ENCODE measurements at regions not wholly inside any gene's neighbourhood (a gene's known extent, or its start where the extent isn't known, plus 50 kb on each side); places are given as distances from the start of the nearest gene placed in this dataset.

GRCh38 chr20:53752971-53753879 lies 159.6 kb upstream of the ZNF217 start:
- DNase-seq (no peak), ATAC-seq (replicated peaks) (no peak)
- peak overlapping the region; percentile 94 for H3K27ac Mint-ChIP-seq
- peaks cover 38 to 70% of the 10 kb centered on the region in 2 donors for H3K4me1 Mint-ChIP-seq
- H3K27me3 Mint-ChIP-seq, result no peaks in the 10 kb centered on the region
- no peaks in the 10 kb centered on the region for H3K9me3 Mint-ChIP-seq
- no peaks in the 10 kb centered on the region for H3K36me3 Mint-ChIP-seq
- no peak overlapping the region for H3K4me3 Mint-ChIP-seq

- Mint-ChIP-seq H3K4me3 (no peak overlapping the region), H3K4me1 (peaks cover 38 to 70% of the 10 kb centered on the region in 2 donors), H3K9me3 (no peaks in the 10 kb centered on the region), H3K27ac (peak overlapping the region; percentile 94), H3K36me3 (no peaks in the 10 kb centered on the region), H3K27me3 (no peaks in the 10 kb centered on the region)
- DNase-seq (no peak), ATAC-seq (replicated peaks) (no peak)
Observed at GRCh38 chr20:53752583-53752970, 158.9 kb upstream of the ZNF217 start.

GRCh38 chr20:53751620-53752318 lies 158.1 kb upstream of the ZNF217 start:
- Mint-ChIP-seq H3K27me3 (no peaks in the 10 kb centered on the region), H3K27ac (peak overlapping the region; percentile 95), H3K36me3 (no peaks in the 10 kb centered on the region), H3K4me1 (peaks cover 38 to 69% of the 10 kb centered on the region in 2 donors), H3K9me3 (no peaks in the 10 kb centered on the region), H3K4me3 (peak overlapping the region; percentile 37 to 42)
- ATAC-seq (replicated peaks) (no peak), DNase-seq (no peak)

GRCh38 chr20:53750827-53751619 lies 157.4 kb upstream of the ZNF217 start:
- peak overlapping the region; percentile 95 for H3K27ac Mint-ChIP-seq
- H3K4me3 Mint-ChIP-seq, result peak overlapping the region; percentile 37 to 42
- no peaks in the 10 kb centered on the region for H3K36me3 Mint-ChIP-seq
- peaks cover 38 to 62% of the 10 kb centered on the region in 2 donors for H3K4me1 Mint-ChIP-seq
- DNase-seq, result peak; percentile 69
- H3K9me3 Mint-ChIP-seq, result no peaks in the 10 kb centered on the region
- ATAC-seq (replicated peaks), result peak; percentile 95 to 96
- H3K27me3 Mint-ChIP-seq, result no peaks in the 10 kb centered on the region

- Mint-ChIP-seq H3K27ac (peak overlapping the region; percentile 88), H3K4me1 (peaks cover 36 to 53% of the 10 kb centered on the region in 2 donors)
Observed at GRCh38 chr20:53749499-53749898, 155.9 kb upstream of the ZNF217 start.

GRCh38 chr20:53748821-53749421 lies 155.3 kb upstream of the ZNF217 start:
- Mint-ChIP-seq H3K4me1 (peaks cover 35 to 53% of the 10 kb centered on the region in 2 donors), H3K9me3 (no peaks in the 10 kb centered on the region), H3K27ac (peak overlapping the region; percentile 88), H3K27me3 (no peaks in the 10 kb centered on the region), H3K36me3 (no peaks in the 10 kb centered on the region), H3K4me3 (no peak overlapping the region)
- ATAC-seq (replicated peaks) (peak; percentile 10 to 12), DNase-seq (no peak)

More at GRCh38 chr20:53749499-53749898, 155.9 kb upstream of the ZNF217 start:
- no peaks in the 10 kb centered on the region for H3K36me3 Mint-ChIP-seq
- ATAC-seq (replicated peaks) (no peak), DNase-seq (no peak)
- no peaks in the 10 kb centered on the region for H3K9me3 Mint-ChIP-seq
- no peaks in the 10 kb centered on the region for H3K27me3 Mint-ChIP-seq
- H3K4me3 Mint-ChIP-seq, result no peak overlapping the region

- no peaks in the 10 kb centered on the region for H3K27me3 Mint-ChIP-seq
- no peaks in the 10 kb centered on the region for H3K36me3 Mint-ChIP-seq
- no peak overlapping the region for H3K4me3 Mint-ChIP-seq
- no peaks in the 10 kb centered on the region for H3K9me3 Mint-ChIP-seq
- H3K27ac Mint-ChIP-seq, result peak overlapping the region; percentile 88
- peaks cover 36 to 54% of the 10 kb centered on the region in 2 donors for H3K4me1 Mint-ChIP-seq
- ATAC-seq (replicated peaks) (no peak), DNase-seq (no peak)
Observed at GRCh38 chr20:53748176-53748575, 154.5 kb upstream of the ZNF217 start.

- Mint-ChIP-seq H3K27ac (peak overlapping the region; percentile 83), H3K36me3 (no peaks in the 10 kb centered on the region), H3K4me1 (peaks cover 32 to 49% of the 10 kb centered on the region in 2 donors), H3K4me3 (no peak overlapping the region), H3K27me3 (no peaks in the 10 kb centered on the region), H3K9me3 (no peaks in the 10 kb centered on the region)
- DNase-seq (no peak), ATAC-seq (replicated peaks) (no peak)
Observed at GRCh38 chr20:53743607-53744260, 150.1 kb upstream of the ZNF217 start.

- H3K27ac Mint-ChIP-seq, result peak overlapping the region; percentile 42
- ATAC-seq (replicated peaks), result no peak
- no peak for DNase-seq
- H3K4me1 Mint-ChIP-seq, result peaks cover 34 to 53% of the 10 kb centered on the region in 2 donors
- H3K9me3 Mint-ChIP-seq, result no peaks in the 10 kb centered on the region
- H3K27me3 Mint-ChIP-seq, result no peaks in the 10 kb centered on the region
- no peaks in the 10 kb centered on the region for H3K36me3 Mint-ChIP-seq
- H3K4me3 Mint-ChIP-seq, result no peak overlapping the region
Observed at GRCh38 chr20:53742685-53743081, 149.0 kb upstream of the ZNF217 start.

GRCh38 chr20:53741726-53742028 lies 148.0 kb upstream of the ZNF217 start:
- Mint-ChIP-seq H3K4me1 (peaks cover 43 to 63% of the 10 kb centered on the region in 2 donors), H3K4me3 (no peak overlapping the region), H3K36me3 (no peaks in the 10 kb centered on the region), H3K9me3 (no peaks in the 10 kb centered on the region), H3K27me3 (no peaks in the 10 kb centered on the region), H3K27ac (no peak overlapping the region)
- ATAC-seq (replicated peaks) (no peak), DNase-seq (no peak)

- peak overlapping the region; percentile 81 to 85 for H3K4me3 Mint-ChIP-seq
- DNase-seq (no peak), ATAC-seq (replicated peaks) (peak; percentile 59 to 66)
- no peaks in the 10 kb centered on the region for H3K9me3 Mint-ChIP-seq
- peaks cover 50 to 76% of the 10 kb centered on the region in 2 donors for H3K4me1 Mint-ChIP-seq
- H3K27ac Mint-ChIP-seq, result peak overlapping the region; percentile 98
- no peaks in the 10 kb centered on the region for H3K27me3 Mint-ChIP-seq
- H3K36me3 Mint-ChIP-seq, result no peaks in the 10 kb centered on the region
Observed at GRCh38 chr20:53739799-53740785, 146.5 kb upstream of the ZNF217 start.

GRCh38 chr20:53738945-53739798 lies 145.5 kb upstream of the ZNF217 start:
- H3K4me3 Mint-ChIP-seq, result peak overlapping the region; percentile 81 to 85
- H3K27ac Mint-ChIP-seq, result peak overlapping the region; percentile 98
- H3K9me3 Mint-ChIP-seq, result no peaks in the 10 kb centered on the region
- ATAC-seq (replicated peaks) (peak; percentile 71), DNase-seq (no peak)
- peaks cover 53 to 78% of the 10 kb centered on the region in 2 donors for H3K4me1 Mint-ChIP-seq
- H3K36me3 Mint-ChIP-seq, result no peaks in the 10 kb centered on the region
- H3K27me3 Mint-ChIP-seq, result no peaks in the 10 kb centered on the region
